ENCODE measurements at regions not wholly inside any gene's neighbourhood (a gene's known extent, or its start where the extent isn't known, plus 50 kb on each side); places are given as distances from the start of the nearest gene placed in this dataset.

- H3K36me3 Mint-ChIP-seq (ENCODE audit: low read depth), result no peaks in the 10 kb centered on the region
- no peaks in the 10 kb centered on the region for H3K27me3 Mint-ChIP-seq
- CTCF ChIA-PET, result no interaction called here
- H3K4me1 Mint-ChIP-seq (ENCODE audit: low read depth), result no peaks in the 10 kb centered on the region
- intact Hi-C loops (cut with DNase I, micrococcal nuclease), result no loop called here
- ATAC-seq (ENCODE audit: poor library complexity), result no peak
- H3K27ac Mint-ChIP-seq, result no peak overlapping the region
- H3K36me3 ChIP-seq (ENCODE audit: insufficient read depth, low read length), result no peaks in the 10 kb centered on the region
- no peak for TF ChIP-seq CTCF (IDR thresholded peaks at IDR 0.05)
- no peak overlapping the region for H3K27ac ChIP-seq (ENCODE audit: low read depth in 1 of 2, low read length in 2 of 2)
- DNase-seq, result no peak
- no peak overlapping the region for H3K4me3 ChIP-seq (ENCODE audit: low read length)
- peaks cover 0 to 3% of the 10 kb centered on the region in 2 experiments for H3K9me3 ChIP-seq (ENCODE audit: control insufficient read depth in 1 of 2, insufficient read depth in 1 of 2, low read length in 2 of 2)
- H3K27me3 ChIP-seq (ENCODE audit: control insufficient read depth in 1 of 2, insufficient read depth in 2 of 2, low read length in 2 of 2), result no peaks in the 10 kb centered on the region
- H3K4me1 ChIP-seq (ENCODE audit: insufficient read depth, low read length), result no peaks in the 10 kb centered on the region
- no peak overlapping the region for H3K4me3 Mint-ChIP-seq
- H3K9me3 Mint-ChIP-seq, result peaks cover 4% of the 10 kb centered on the region
- POLR2A ChIA-PET, result no interaction called here
Observed at GRCh38 chr3:1962396-1963088, 136.1 kb upstream of the CNTN4 start.

GRCh38 chr3:1963896-1964295, 134.8 kb upstream of the CNTN4 start:
- ATAC-seq (ENCODE audit: poor library complexity), result no peak
- POLR2A ChIA-PET, result no interaction called here

GRCh38 chr3:1967525-1967924, 131.1 kb upstream of the CNTN4 start:
- Mint-ChIP-seq H3K27me3 (no peaks in the 10 kb centered on the region), H3K9me3 (no peaks in the 10 kb centered on the region), H3K4me3 (no peak overlapping the region), H3K27ac (no peak overlapping the region), H3K36me3 (ENCODE audit: low read depth) (no peaks in the 10 kb centered on the region), H3K4me1 (ENCODE audit: low read depth) (no peaks in the 10 kb centered on the region)
- H3K27ac ChIP-seq (ENCODE audit: low read depth in 1 of 2, low read length in 2 of 2), result no peak overlapping the region
- ChIA-PET POLR2A (no interaction called here), CTCF (no interaction called here)
- no peak for TF ChIP-seq CTCF (IDR thresholded peaks at IDR 0.05)
- ATAC-seq (ENCODE audit: poor library complexity) (no peak), DNase-seq (no peak)
- H3K27me3 ChIP-seq (ENCODE audit: control insufficient read depth in 1 of 2, insufficient read depth in 2 of 2, low read length in 2 of 2), result no peaks in the 10 kb centered on the region
- H3K4me1 ChIP-seq (ENCODE audit: insufficient read depth, low read length), result no peaks in the 10 kb centered on the region
- H3K9me3 ChIP-seq (ENCODE audit: control insufficient read depth in 1 of 2, insufficient read depth in 1 of 2, low read length in 2 of 2), result no peaks in the 10 kb centered on the region
- H3K36me3 ChIP-seq (ENCODE audit: insufficient read depth, low read length), result no peaks in the 10 kb centered on the region
- intact Hi-C loops (cut with DNase I, micrococcal nuclease), result no loop called here
- no peak overlapping the region for H3K4me3 ChIP-seq (ENCODE audit: low read length)

More at GRCh38 chr3:1963896-1964295, 134.8 kb upstream of the CNTN4 start:
- Mint-ChIP-seq H3K4me1 (ENCODE audit: low read depth) (no peaks in the 10 kb centered on the region), H3K9me3 (peaks cover under 1% of the 10 kb centered on the region), H3K4me3 (no peak overlapping the region), H3K27me3 (no peaks in the 10 kb centered on the region), H3K27ac (no peak overlapping the region), H3K36me3 (ENCODE audit: low read depth) (no peaks in the 10 kb centered on the region)
- H3K4me1 ChIP-seq (ENCODE audit: insufficient read depth, low read length), result no peaks in the 10 kb centered on the region
- no peak for TF ChIP-seq CTCF (IDR thresholded peaks at IDR 0.05)
- CTCF ChIA-PET, result no interaction called here
- H3K27ac ChIP-seq (ENCODE audit: low read depth in 1 of 2, low read length in 2 of 2), result no peak overlapping the region
- no peaks in the 10 kb centered on the region for H3K36me3 ChIP-seq (ENCODE audit: insufficient read depth, low read length)
- no peaks in the 10 kb centered on the region for H3K27me3 ChIP-seq (ENCODE audit: control insufficient read depth in 1 of 2, insufficient read depth in 2 of 2, low read length in 2 of 2)
- H3K9me3 ChIP-seq (ENCODE audit: control insufficient read depth in 1 of 2, insufficient read depth in 1 of 2, low read length in 2 of 2), result no peaks in the 10 kb centered on the region
- H3K4me3 ChIP-seq (ENCODE audit: low read length), result no peak overlapping the region
- intact Hi-C loops (cut with DNase I, micrococcal nuclease), result no loop called here
- no peak for DNase-seq

Data from CD4-positive, alpha-beta T cell (primary cell).